Thyroid gland (tissue), 4 donors: ENCODE measurements at regions not wholly inside any gene's neighbourhood (a gene's known extent, or its start where the extent isn't known, plus 50 kb on each side); places are given as distances from the start of the nearest gene placed in this dataset.
"Not testable (repeated sequence)": the region's sequence is repeated elsewhere in the genome, so short reads cannot be mapped to it uniquely, and the experiment has no call there.

Experiments used
- POLR2A ChIP-seq, 2 donors: fragments of 450-650 bp; IDR thresholded peaks; one replicate each; pipeline ENCODE4 v1.6.1; 2017; ENCODE audit warnings: antibody characterized with exemption in 2 of 2, mild to moderate bottlenecking in 2 of 2, moderate library complexity in 1 of 2
- TF ChIP-seq, protein P1 (sequence below), 6 experiments: fragments of 200-600 bp in 3 of 6; fragments of 450-650 bp in 3 of 6; sonication (generic) in 3 of 6; IDR thresholded peaks; one replicate each; pipeline ENCODE4 v1.5.1; 2016 to 2019; ENCODE audit warnings: antibody characterized with exemption in 6 of 6, mild to moderate bottlenecking in 2 of 6, inconsistent platforms in 1 of 6, moderate library complexity in 1 of 6

DNA sequence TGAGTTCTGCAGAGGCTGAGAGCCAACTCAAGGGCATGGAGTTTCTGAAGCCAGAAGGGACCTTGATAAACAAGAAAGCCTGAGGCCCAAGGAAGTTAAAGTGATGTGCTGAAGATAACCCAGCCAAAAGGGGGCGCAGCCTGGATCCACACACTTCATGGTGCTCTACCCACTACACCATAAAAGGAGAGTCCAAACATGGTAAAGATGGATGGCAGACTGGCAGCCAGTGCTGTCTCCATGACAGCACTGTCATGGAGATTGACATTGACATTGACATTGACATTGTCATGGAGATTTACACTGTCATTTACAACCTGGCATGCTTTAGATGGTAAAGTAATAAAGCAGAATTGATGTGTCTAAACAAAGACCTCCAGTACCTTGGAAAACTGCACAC is 67.2 kb upstream of the PLGLB2 start:
- TF ChIP-seq POLR2A (IDR thresholded peaks at IDR 0.05): not testable (repeated sequence)
- TF ChIP-seq, protein P1, sequence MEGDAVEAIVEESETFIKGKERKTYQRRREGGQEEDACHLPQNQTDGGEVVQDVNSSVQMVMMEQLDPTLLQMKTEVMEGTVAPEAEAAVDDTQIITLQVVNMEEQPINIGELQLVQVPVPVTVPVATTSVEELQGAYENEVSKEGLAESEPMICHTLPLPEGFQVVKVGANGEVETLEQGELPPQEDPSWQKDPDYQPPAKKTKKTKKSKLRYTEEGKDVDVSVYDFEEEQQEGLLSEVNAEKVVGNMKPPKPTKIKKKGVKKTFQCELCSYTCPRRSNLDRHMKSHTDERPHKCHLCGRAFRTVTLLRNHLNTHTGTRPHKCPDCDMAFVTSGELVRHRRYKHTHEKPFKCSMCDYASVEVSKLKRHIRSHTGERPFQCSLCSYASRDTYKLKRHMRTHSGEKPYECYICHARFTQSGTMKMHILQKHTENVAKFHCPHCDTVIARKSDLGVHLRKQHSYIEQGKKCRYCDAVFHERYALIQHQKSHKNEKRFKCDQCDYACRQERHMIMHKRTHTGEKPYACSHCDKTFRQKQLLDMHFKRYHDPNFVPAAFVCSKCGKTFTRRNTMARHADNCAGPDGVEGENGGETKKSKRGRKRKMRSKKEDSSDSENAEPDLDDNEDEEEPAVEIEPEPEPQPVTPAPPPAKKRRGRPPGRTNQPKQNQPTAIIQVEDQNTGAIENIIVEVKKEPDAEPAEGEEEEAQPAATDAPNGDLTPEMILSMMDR (IDR thresholded peaks at IDR 0.05): not testable (repeated sequence)
